ENCODE measurements at regions not wholly inside any gene's neighbourhood (a gene's known extent, or its start where the extent isn't known, plus 50 kb on each side); places are given as distances from the start of the nearest gene placed in this dataset.

DNA sequence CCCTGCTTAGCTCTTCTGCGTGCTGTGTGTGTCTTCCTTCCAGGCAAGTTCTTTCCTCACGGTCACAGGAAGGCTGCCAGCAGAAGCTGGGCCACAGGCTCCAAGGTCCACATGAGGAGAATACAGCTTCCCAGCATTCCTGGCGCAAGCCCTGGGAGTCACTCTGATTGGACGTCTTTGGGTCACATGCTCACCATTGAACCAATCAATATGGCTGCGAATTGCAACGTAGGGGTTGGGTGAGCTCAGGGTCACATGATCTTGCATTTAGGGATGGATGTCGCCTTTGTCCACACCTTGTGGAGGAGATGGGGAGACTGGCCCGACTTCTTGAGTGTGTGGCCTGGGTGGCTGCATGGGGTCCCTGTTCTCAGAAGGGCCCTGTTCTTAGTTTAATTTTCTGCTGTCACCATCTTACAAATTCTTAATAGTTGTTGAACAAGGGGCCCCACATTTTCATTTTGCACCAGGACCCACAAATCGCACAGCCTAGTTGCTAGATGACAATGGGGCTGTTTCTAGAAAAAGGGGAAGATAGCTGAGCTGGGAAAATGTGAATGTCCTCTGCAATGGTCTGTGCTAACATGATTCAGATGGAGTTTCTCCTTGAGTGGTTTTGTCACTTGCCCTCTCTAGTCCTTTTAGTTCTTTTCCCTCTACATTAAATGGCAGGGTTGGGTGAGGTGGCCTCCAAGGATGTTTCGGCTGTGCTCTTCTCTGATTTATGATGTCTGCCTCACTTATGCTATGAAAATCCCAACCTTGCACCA lies 149.6 kb downstream of the CDH26 start:
- no peak for DNase-seq (ENCODE audit: low read depth in 4 of 6, low spot score in 6 of 6)
- 95% methylated on average over 8 of the region's 10 CpGs for WGBS (ENCODE audit: insufficient coverage)
- no peaks in the 10 kb centered on the region for H3K27me3 ChIP-seq (ENCODE audit: control insufficient read depth, insufficient read depth, low read length)

GRCh38 chr20:60108397-60108796 lies 150.2 kb downstream of the CDH26 start:
- Histone ChIP-seq H3K27ac (ENCODE audit: low read depth, low read length) (no peak overlapping the region), H3K36me3 (ENCODE audit: control insufficient read depth, insufficient read depth, low read length) (no peaks in the 10 kb centered on the region), H3K9me3 (ENCODE audit: control insufficient read depth, insufficient read depth, low read length) (no peaks in the 10 kb centered on the region), H3K4me3 (ENCODE audit: low read depth, low read length) (no peak overlapping the region), H3K4me1 (ENCODE audit: control insufficient read depth, insufficient read depth, low read length) (no peaks in the 10 kb centered on the region), H3K27me3 (ENCODE audit: control insufficient read depth, insufficient read depth, low read length) (no peaks in the 10 kb centered on the region)
- 100% methylated on average over 1 of the region's 5 CpGs for WGBS (ENCODE audit: insufficient coverage)
- DNase-seq (ENCODE audit: low read depth in 4 of 6, low spot score in 6 of 6) = no peak

More for the DNA sequence above, 149.6 kb downstream of the CDH26 start:
- Histone ChIP-seq H3K4me3 (ENCODE audit: low read depth, low read length) (no peak overlapping the region), H3K4me1 (ENCODE audit: control insufficient read depth, insufficient read depth, low read length) (no peaks in the 10 kb centered on the region), H3K36me3 (ENCODE audit: control insufficient read depth, insufficient read depth, low read length) (no peaks in the 10 kb centered on the region), H3K9me3 (ENCODE audit: control insufficient read depth, insufficient read depth, low read length) (no peaks in the 10 kb centered on the region), H3K27ac (ENCODE audit: low read depth, low read length) (no peak overlapping the region)

- Histone ChIP-seq H3K27ac (ENCODE audit: low read depth, low read length) (no peak overlapping the region), H3K36me3 (ENCODE audit: control insufficient read depth, insufficient read depth, low read length) (no peaks in the 10 kb centered on the region), H3K4me1 (ENCODE audit: control insufficient read depth, insufficient read depth, low read length) (no peaks in the 10 kb centered on the region), H3K9me3 (ENCODE audit: control insufficient read depth, insufficient read depth, low read length) (no peaks in the 10 kb centered on the region), H3K4me3 (ENCODE audit: low read depth, low read length) (no peak overlapping the region), H3K27me3 (ENCODE audit: control insufficient read depth, insufficient read depth, low read length) (no peaks in the 10 kb centered on the region)
- 93% methylated on average over 11 of the region's 11 CpGs for WGBS (ENCODE audit: insufficient coverage)
- no peak for DNase-seq (ENCODE audit: low read depth in 4 of 6, low spot score in 6 of 6)
These were observed 155.0 kb downstream of the CDH26 start for GRCh38 chr20:60113024-60113724.

- WGBS (ENCODE audit: insufficient coverage) = 96% methylated on average over 5 of the region's 6 CpGs
These were observed 155.5 kb downstream of the CDH26 start for GRCh38 chr20:60113771-60114170.

GRCh38 chr20:60115451-60115850 lies 157.2 kb downstream of the CDH26 start:
- no peaks in the 10 kb centered on the region for H3K4me1 ChIP-seq (ENCODE audit: control insufficient read depth, insufficient read depth, low read length)
- no peak for DNase-seq (ENCODE audit: low read depth in 4 of 6, low spot score in 6 of 6)
- no peaks in the 10 kb centered on the region for H3K27me3 ChIP-seq (ENCODE audit: control insufficient read depth, insufficient read depth, low read length)
- H3K27ac ChIP-seq (ENCODE audit: low read depth, low read length) = no peak overlapping the region
- H3K9me3 ChIP-seq (ENCODE audit: control insufficient read depth, insufficient read depth, low read length) = no peaks in the 10 kb centered on the region
- H3K36me3 ChIP-seq (ENCODE audit: control insufficient read depth, insufficient read depth, low read length) = no peaks in the 10 kb centered on the region
- 76% methylated on average over 5 of the region's 6 CpGs for WGBS (ENCODE audit: insufficient coverage)
- H3K4me3 ChIP-seq (ENCODE audit: low read depth, low read length) = no peak overlapping the region

More at GRCh38 chr20:60113771-60114170, 155.5 kb downstream of the CDH26 start:
- DNase-seq (ENCODE audit: low read depth in 4 of 6, low spot score in 6 of 6) = no peak
- no peaks in the 10 kb centered on the region for H3K36me3 ChIP-seq (ENCODE audit: control insufficient read depth, insufficient read depth, low read length)
- H3K27me3 ChIP-seq (ENCODE audit: control insufficient read depth, insufficient read depth, low read length) = no peaks in the 10 kb centered on the region
- H3K27ac ChIP-seq (ENCODE audit: low read depth, low read length) = no peak overlapping the region
- no peaks in the 10 kb centered on the region for H3K9me3 ChIP-seq (ENCODE audit: control insufficient read depth, insufficient read depth, low read length)
- no peaks in the 10 kb centered on the region for H3K4me1 ChIP-seq (ENCODE audit: control insufficient read depth, insufficient read depth, low read length)
- H3K4me3 ChIP-seq (ENCODE audit: low read depth, low read length) = no peak overlapping the region

DNA sequence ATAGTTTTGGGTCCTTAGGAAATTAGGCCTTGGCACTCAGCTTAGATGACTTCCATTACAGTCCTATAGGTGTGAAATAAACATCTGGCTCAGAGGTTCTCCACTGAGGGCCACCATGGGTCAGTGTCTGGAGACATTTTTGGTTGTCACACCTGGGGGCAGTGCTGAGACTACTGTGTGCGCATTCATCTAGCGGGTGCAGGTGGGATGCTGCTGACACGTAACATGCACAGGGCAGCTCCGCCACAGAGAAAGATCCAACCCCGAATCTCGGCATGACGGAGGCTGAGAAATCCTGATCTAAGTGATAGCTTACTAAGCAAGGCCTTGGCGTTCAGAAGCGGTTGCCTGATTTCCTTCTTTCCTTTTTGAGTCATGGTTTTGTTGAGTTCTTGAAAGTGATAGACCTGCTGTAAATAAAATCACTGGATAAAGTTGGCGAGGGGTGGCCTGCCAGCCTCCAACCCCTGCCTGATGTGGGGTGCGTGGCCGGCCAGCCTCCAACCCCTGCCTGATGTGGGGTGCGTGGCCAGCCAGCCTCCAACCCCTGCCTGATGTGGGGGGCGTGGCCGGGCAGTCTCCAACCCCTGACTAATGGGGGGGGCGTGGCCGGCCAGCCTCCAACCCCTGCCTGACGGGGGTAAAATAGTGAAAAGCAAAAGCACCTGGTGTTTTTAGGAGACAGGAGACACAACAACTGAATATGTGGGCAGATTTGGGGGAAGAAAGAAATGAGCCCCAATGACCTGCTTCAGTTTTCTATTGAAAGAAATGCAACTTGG lies 158.1 kb downstream of the CDH26 start:
- Histone ChIP-seq H3K27me3 (ENCODE audit: control insufficient read depth, insufficient read depth, low read length) (no peaks in the 10 kb centered on the region), H3K4me1 (ENCODE audit: control insufficient read depth, insufficient read depth, low read length) (no peaks in the 10 kb centered on the region), H3K4me3 (ENCODE audit: low read depth, low read length) (no peak overlapping the region), H3K9me3 (ENCODE audit: control insufficient read depth, insufficient read depth, low read length) (no peaks in the 10 kb centered on the region), H3K36me3 (ENCODE audit: control insufficient read depth, insufficient read depth, low read length) (no peaks in the 10 kb centered on the region), H3K27ac (ENCODE audit: low read depth, low read length) (no peak overlapping the region)
- WGBS (ENCODE audit: insufficient coverage) = 87% methylated on average over 18 of the region's 18 CpGs
- DNase-seq (ENCODE audit: low read depth in 4 of 6, low spot score in 6 of 6) = no peak

DNA sequence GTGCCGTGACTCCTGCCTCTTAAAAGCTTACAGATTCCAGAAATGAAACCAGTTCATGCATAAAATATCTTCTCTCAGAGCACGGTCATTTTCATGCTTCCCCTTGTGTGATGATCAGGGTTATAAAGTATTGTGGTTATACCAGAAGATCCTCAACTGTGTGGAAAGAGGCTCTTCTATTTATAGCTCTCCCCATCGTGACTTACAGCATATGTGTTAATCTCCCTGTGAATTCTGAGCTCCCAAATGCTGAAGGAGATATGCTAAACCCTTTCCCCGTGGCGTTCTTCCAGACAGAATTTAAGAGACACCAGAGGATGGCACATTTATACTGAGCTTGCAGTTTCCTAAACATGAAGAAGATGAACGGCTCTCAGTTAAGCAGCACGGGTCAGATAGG lies 158.8 kb downstream of the CDH26 start:
- Histone ChIP-seq H3K27me3 (ENCODE audit: control insufficient read depth, insufficient read depth, low read length) (no peaks in the 10 kb centered on the region), H3K36me3 (ENCODE audit: control insufficient read depth, insufficient read depth, low read length) (no peaks in the 10 kb centered on the region), H3K9me3 (ENCODE audit: control insufficient read depth, insufficient read depth, low read length) (no peaks in the 10 kb centered on the region), H3K4me1 (ENCODE audit: control insufficient read depth, insufficient read depth, low read length) (no peaks in the 10 kb centered on the region), H3K4me3 (ENCODE audit: low read depth, low read length) (no peak overlapping the region), H3K27ac (ENCODE audit: low read depth, low read length) (no peak overlapping the region)
- 49% methylated on average over 4 of the region's 7 CpGs for WGBS (ENCODE audit: insufficient coverage)
- DNase-seq (ENCODE audit: low read depth in 4 of 6, low spot score in 6 of 6) = peak in 2 of 6 donors; percentile 79 to 85

- no peaks in the 10 kb centered on the region for H3K36me3 ChIP-seq (ENCODE audit: control insufficient read depth, insufficient read depth, low read length)
- H3K27ac ChIP-seq (ENCODE audit: low read depth, low read length) = no peak overlapping the region
- WGBS (ENCODE audit: insufficient coverage) = 65% methylated on average over 8 of the region's 9 CpGs
- H3K27me3 ChIP-seq (ENCODE audit: control insufficient read depth, insufficient read depth, low read length) = no peaks in the 10 kb centered on the region
- no peak overlapping the region for H3K4me3 ChIP-seq (ENCODE audit: low read depth, low read length)
- no peaks in the 10 kb centered on the region for H3K4me1 ChIP-seq (ENCODE audit: control insufficient read depth, insufficient read depth, low read length)
- no peaks in the 10 kb centered on the region for H3K9me3 ChIP-seq (ENCODE audit: control insufficient read depth, insufficient read depth, low read length)
- DNase-seq (ENCODE audit: low read depth in 4 of 6, low spot score in 6 of 6) = no peak
These were observed 163.7 kb downstream of the CDH26 start for GRCh38 chr20:60121903-60122302.

GRCh38 chr20:60122671-60123070 lies 164.4 kb downstream of the CDH26 start:
- Histone ChIP-seq H3K9me3 (ENCODE audit: control insufficient read depth, insufficient read depth, low read length) (no peaks in the 10 kb centered on the region), H3K27me3 (ENCODE audit: control insufficient read depth, insufficient read depth, low read length) (no peaks in the 10 kb centered on the region), H3K4me1 (ENCODE audit: control insufficient read depth, insufficient read depth, low read length) (no peaks in the 10 kb centered on the region), H3K4me3 (ENCODE audit: low read depth, low read length) (no peak overlapping the region), H3K27ac (ENCODE audit: low read depth, low read length) (no peak overlapping the region), H3K36me3 (ENCODE audit: control insufficient read depth, insufficient read depth, low read length) (no peaks in the 10 kb centered on the region)
- no peak for DNase-seq (ENCODE audit: low read depth in 4 of 6, low spot score in 6 of 6)
- 95% methylated on average over 3 of the region's 4 CpGs for WGBS (ENCODE audit: insufficient coverage)
